Sigmoid colon (tissue), 6 donors: ENCODE measurements at regions not wholly inside any gene's neighbourhood (a gene's known extent, or its start where the extent isn't known, plus 50 kb on each side); places are given as distances from the start of the nearest gene placed in this dataset.

Source experiments
- DNase-seq: peaks from one replicate; pipeline ENCODE4 v3.0.0-alpha.2; 2019
- H3K27ac ChIP-seq, 4 donors: fragments of 200-600 bp; sonication (generic); one replicate each; pipeline ENCODE4 v1.5.1; 2016 to 2019; ENCODE audit warnings: mild to moderate bottlenecking in 1 of 4
- H3K27me3 ChIP-seq, 3 donors: fragments of 200-600 bp; sonication (generic); one replicate each; pipeline ENCODE4 v1.5.1; 2019; ENCODE audit warnings: mild to moderate bottlenecking in 1 of 3
- H3K36me3 ChIP-seq, 4 donors: fragments of 200-600 bp; sonication (generic); one replicate each; pipeline ENCODE4 v1.5.1; 2016 to 2019
- H3K4me1 ChIP-seq, 4 donors: fragments of 200-600 bp; sonication (generic); one replicate each; pipeline ENCODE4 v1.5.1; 2017 to 2019
- H3K4me3 ChIP-seq, 4 donors: fragments of 200-600 bp; sonication (generic); one replicate each; pipeline ENCODE4 v1.5.1; 2017 to 2019; ENCODE audit warnings: mild to moderate bottlenecking in 2 of 4, moderate library complexity in 1 of 4
- H3K9me3 ChIP-seq, 4 donors: fragments of 200-600 bp in 3 of 4; sonication (generic) in 3 of 4; one replicate each; pipeline versions ENCODE4 v1.5.1 to v1.6.1; 2013 to 2019
- CTCF ChIP-seq, 4 experiments: fragments of 450-650 bp in 3 of 4; fragments of 200-600 bp in 1 of 4; IDR thresholded peaks; one replicate each; pipeline ENCODE4 v1.5.1; 2016 to 2019; ENCODE audit warnings: antibody characterized with exemption in 4 of 4, mild to moderate bottlenecking in 3 of 4, moderate library complexity in 2 of 4
- EP300 ChIP-seq, 4 donors: sonication (generic); formaldehyde crosslinking; IDR thresholded peaks; one replicate each; pipeline ENCODE4 v1.6.1; 2017; ENCODE audit warnings: antibody characterized with exemption in 4 of 4
- POLR2A ChIP-seq, 2 donors: fragments of 450-650 bp; IDR thresholded peaks; one replicate each; pipeline ENCODE4 v1.6.1; 2016; ENCODE audit warnings: antibody characterized with exemption in 2 of 2, mild to moderate bottlenecking in 2 of 2, moderate library complexity in 2 of 2
- POLR2AphosphoS5 ChIP-seq, 4 donors: sonication (generic); formaldehyde crosslinking; IDR thresholded peaks; one replicate each; pipeline ENCODE4 v1.6.1; 2017; ENCODE audit warnings: antibody characterized with exemption in 4 of 4
- WGBS, 2 donors: extraction: QIAGEN DNeasy Blood & Tissue Kit; methylation state at CpG; one replicate each; pipeline ENCODE4 v1.1.7; 2013; 5-methylcytosine and 5-hydroxymethylcytosine counted together
- intact Hi-C: fragments of 100-400 bp; cut with DNase I; formaldehyde crosslinking; loops from one replicate; pipeline ENCODE4 v1.15.1; 2023
- donor health status: healthy with polysubstance abuse.
- donor health status: healthy.

- DNase-seq: peak; percentile 28
- TF ChIP-seq POLR2A (IDR thresholded peaks at IDR 0.05) (no peak), CTCF (IDR thresholded peaks at IDR 0.05) (no peak), POLR2AphosphoS5 (IDR thresholded peaks at IDR 0.05) (no peak), EP300 (IDR thresholded peaks at IDR 0.05) (no peak)
- 87 to 96% methylated on average over 15 of the region's 15 CpGs for WGBS, 2 donors
These were observed 118.0 kb downstream of the SOX1 start for GRCh38 chr13:112184851-112185371.

DNA sequence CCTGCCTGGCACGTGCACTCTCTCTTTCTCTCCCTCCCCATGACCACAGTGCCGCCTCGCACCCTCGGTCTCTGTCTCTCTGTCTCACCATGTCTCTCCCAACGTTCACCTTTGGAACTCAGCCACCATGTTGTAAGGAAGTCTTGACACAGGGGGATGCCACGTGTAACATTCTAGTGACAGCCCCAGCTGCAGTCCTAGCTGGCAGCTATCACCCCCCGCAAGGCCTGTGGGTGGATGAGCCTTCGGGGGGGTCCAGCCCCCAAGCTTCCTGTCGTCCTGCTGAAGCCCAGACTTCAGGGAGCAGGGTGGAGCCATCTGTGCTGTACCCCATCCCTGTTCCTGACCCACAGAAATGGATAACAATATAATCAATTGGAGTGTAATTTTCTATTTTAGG is 118.5 kb downstream of the SOX1 start:
- WGBS, 2 donors: 85 to 87% methylated on average over 9 of the region's 9 CpGs
- H3K4me1 ChIP-seq: no peaks in the 10 kb centered on the region
- no peak for DNase-seq
- intact Hi-C loops: no loop called here
- H3K27ac ChIP-seq: no peak overlapping the region
- TF ChIP-seq POLR2AphosphoS5 (IDR thresholded peaks at IDR 0.05) (no peak), CTCF (IDR thresholded peaks at IDR 0.05) (no peak), EP300 (IDR thresholded peaks at IDR 0.05) (no peak), POLR2A (IDR thresholded peaks at IDR 0.05) (no peak)
- no peak overlapping the region for H3K4me3 ChIP-seq
- H3K9me3 ChIP-seq: no peaks in the 10 kb centered on the region
- H3K27me3 ChIP-seq: peaks cover 0 to 31% (median 0%) of the 10 kb centered on the region in 3 donors
- no peaks in the 10 kb centered on the region for H3K36me3 ChIP-seq

More at GRCh38 chr13:112184851-112185371, 118.0 kb downstream of the SOX1 start:
- intact Hi-C loops: no loop called here
- H3K27me3 ChIP-seq: peaks cover 0 to 33% (median 0%) of the 10 kb centered on the region in 3 donors
- H3K4me3 ChIP-seq: no peak overlapping the region
- H3K27ac ChIP-seq: no peak overlapping the region
- no peaks in the 10 kb centered on the region for H3K36me3 ChIP-seq
- H3K9me3 ChIP-seq: no peaks in the 10 kb centered on the region
- no peaks in the 10 kb centered on the region for H3K4me1 ChIP-seq

- no peaks in the 10 kb centered on the region for H3K36me3 ChIP-seq
- peak; percentile 51 for DNase-seq
- H3K27me3 ChIP-seq: peaks cover 0 to 27% (median 0%) of the 10 kb centered on the region in 3 donors
- no peaks in the 10 kb centered on the region for H3K4me1 ChIP-seq
- no peaks in the 10 kb centered on the region for H3K9me3 ChIP-seq
- TF ChIP-seq POLR2AphosphoS5 (IDR thresholded peaks at IDR 0.05): no peak
- TF ChIP-seq POLR2A (IDR thresholded peaks at IDR 0.05): no peak
- no peak for TF ChIP-seq CTCF (IDR thresholded peaks at IDR 0.05)
- no peak for TF ChIP-seq EP300 (IDR thresholded peaks at IDR 0.05)
- 92 to 93% methylated on average over 6 of the region's 6 CpGs for WGBS, 2 donors
- H3K4me3 ChIP-seq: no peak overlapping the region
- no peak overlapping the region for H3K27ac ChIP-seq
- intact Hi-C loops: no loop called here
These were observed 119.1 kb downstream of the SOX1 start for GRCh38 chr13:112186091-112186490.

DNA sequence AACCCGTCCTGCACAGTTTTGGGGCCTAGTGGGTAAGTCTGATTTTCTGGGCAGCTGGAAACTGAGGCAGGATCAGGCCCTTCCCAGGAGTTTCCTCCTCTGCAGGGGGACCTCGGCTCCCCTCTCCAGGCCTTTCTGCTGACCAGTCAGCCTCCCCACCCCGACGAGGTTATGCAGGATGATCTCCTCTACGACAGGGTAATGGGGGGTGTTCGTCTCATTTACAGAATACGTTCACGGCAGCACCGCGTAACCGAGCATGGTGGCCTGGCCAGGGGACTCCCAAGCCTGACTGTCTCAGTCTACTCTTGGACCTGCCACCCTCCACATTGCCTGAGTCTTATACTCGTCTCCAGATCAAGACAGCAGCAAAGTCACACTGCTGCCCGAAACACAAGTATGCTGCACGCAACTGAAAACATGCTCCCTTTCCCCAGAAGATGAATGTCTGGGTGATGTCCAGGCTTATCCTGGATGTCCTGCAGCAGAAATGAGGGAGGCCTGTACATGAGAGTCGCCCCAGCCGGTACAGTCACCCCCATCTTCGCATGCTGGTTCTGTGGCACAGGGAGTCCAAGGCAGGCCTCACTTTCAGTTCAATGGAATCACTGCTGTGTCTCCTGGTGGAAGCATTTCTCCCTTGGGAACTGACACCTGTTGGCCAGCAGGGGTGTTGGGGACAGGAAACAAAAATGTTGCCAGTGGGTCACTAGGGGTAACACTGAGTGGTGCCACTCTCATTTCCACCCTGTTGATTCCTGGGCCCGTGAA is 120.8 kb downstream of the SOX1 start:
- DNase-seq: peak; percentile 48
- Histone ChIP-seq H3K36me3 (no peaks in the 10 kb centered on the region), H3K27me3 (peaks cover 0 to 15% (median 0%) of the 10 kb centered on the region in 3 donors), H3K4me1 (no peaks in the 10 kb centered on the region), H3K9me3 (no peaks in the 10 kb centered on the region), H3K27ac (no peak overlapping the region), H3K4me3 (no peak overlapping the region)
- WGBS, 2 donors: 92 to 93% methylated on average over 18 of the region's 18 CpGs
- intact Hi-C loops: no loop called here
- TF ChIP-seq POLR2AphosphoS5 (IDR thresholded peaks at IDR 0.05): no peak
- TF ChIP-seq EP300 (IDR thresholded peaks at IDR 0.05): no peak
- no peak for TF ChIP-seq CTCF (IDR thresholded peaks at IDR 0.05)
- no peak for TF ChIP-seq POLR2A (IDR thresholded peaks at IDR 0.05)
